Osteoblast (primary cell): ENCODE measurements at regions not wholly inside any gene's neighbourhood (a gene's known extent, or its start where the extent isn't known, plus 50 kb on each side); places are given as distances from the start of the nearest gene placed in this dataset.

Source experiments
- DNase-seq: peaks from one replicate; pipeline ENCODE4 v3.0.0; 2011; ENCODE audit warnings: low spot score, mixed read lengths; ENCODE audit not compliant: insufficient read length; ENCODE audit errors: missing footprints
- H2AFZ ChIP-seq: 2 replicates; pipeline ENCODE4 v1.6.0; 2011; ENCODE audit warnings: mild to moderate bottlenecking, low read length
- H3K27ac ChIP-seq: 2 replicates; pipeline ENCODE4 v1.5.1; 2011; ENCODE audit warnings: mild to moderate bottlenecking, low read depth, low read length, moderate library complexity
- H3K27me3 ChIP-seq: 2 replicates; pipeline ENCODE4 v1.6.0; 2012; ENCODE audit warnings: mild to moderate bottlenecking, control low read depth, inconsistent platforms, low read length, moderate library complexity; ENCODE audit not compliant: insufficient read depth
- H3K36me3 ChIP-seq: 2 replicates; pipeline ENCODE4 v1.5.1; 2011; ENCODE audit warnings: mild to moderate bottlenecking, low read length, control low read depth, moderate library complexity; ENCODE audit not compliant: insufficient read depth
- H3K4me1 ChIP-seq: 2 replicates; pipeline ENCODE4 v1.5.1; 2011; ENCODE audit warnings: mild to moderate bottlenecking, low read length, control low read depth, moderate library complexity; ENCODE audit not compliant: insufficient read depth
- H3K4me2 ChIP-seq: 2 replicates; pipeline ENCODE4 v1.6.0; 2011; ENCODE audit warnings: mild to moderate bottlenecking, low read length; ENCODE audit not compliant: insufficient read depth
- H3K4me3 ChIP-seq: fragments of 200-600 bp; sonication (generic); 3 replicates; pipeline ENCODE4 v1.5.1; 2012; ENCODE audit warnings: mild to moderate bottlenecking, low read length, inconsistent platforms; ENCODE audit not compliant: insufficient read depth
- H3K79me2 ChIP-seq: 2 replicates; pipeline ENCODE4 v1.6.0; 2012; ENCODE audit warnings: mild to moderate bottlenecking, low read length, control low read depth, inconsistent platforms; ENCODE audit not compliant: insufficient read depth
- H3K9me3 ChIP-seq: 2 replicates; pipeline ENCODE4 v1.5.1; 2011; ENCODE audit warnings: low read depth, low read length, control low read depth
- H4K20me1 ChIP-seq: 2 replicates; pipeline ENCODE4 v1.6.0; 2012; ENCODE audit warnings: mild to moderate bottlenecking, low read length, control low read depth; ENCODE audit not compliant: insufficient read depth
- CTCF ChIP-seq: IDR thresholded peaks from 2 replicates; pipeline ENCODE4 v1.5.1; 2011; ENCODE audit warnings: mild to moderate bottlenecking, low read depth, low read length, moderate library complexity; ENCODE audit errors: extremely low read depth

GRCh38 chr6:54515713-54516112 is 207.5 kb downstream of the TINAG start:
- H3K4me1 ChIP-seq: no peaks in the 10 kb centered on the region
- H4K20me1 ChIP-seq: no peaks in the 10 kb centered on the region
- no peak overlapping the region for H3K27ac ChIP-seq
- no peaks in the 10 kb centered on the region for H3K79me2 ChIP-seq
- H3K4me3 ChIP-seq: no peak overlapping the region
- no peak overlapping the region for H3K4me2 ChIP-seq
- H3K9me3 ChIP-seq: no peaks in the 10 kb centered on the region
- no peak overlapping the region for H2AFZ ChIP-seq
- no peak for DNase-seq
- no peak for TF ChIP-seq CTCF
- no peaks in the 10 kb centered on the region for H3K36me3 ChIP-seq
- no peaks in the 10 kb centered on the region for H3K27me3 ChIP-seq

GRCh38 chr6:54516321-54516720 is 208.1 kb downstream of the TINAG start:
- Histone ChIP-seq H3K27ac (no peak overlapping the region), H3K79me2 (no peaks in the 10 kb centered on the region), H4K20me1 (no peaks in the 10 kb centered on the region), H3K27me3 (no peaks in the 10 kb centered on the region), H3K36me3 (no peaks in the 10 kb centered on the region), H3K9me3 (no peaks in the 10 kb centered on the region), H3K4me3 (no peak overlapping the region), H3K4me1 (no peaks in the 10 kb centered on the region), H3K4me2 (no peak overlapping the region), H2AFZ (no peak overlapping the region)
- DNase-seq: no peak
- no peak for TF ChIP-seq CTCF

- Histone ChIP-seq H3K27me3 (no peaks in the 10 kb centered on the region), H3K9me3 (no peaks in the 10 kb centered on the region), H4K20me1 (no peaks in the 10 kb centered on the region), H3K79me2 (no peaks in the 10 kb centered on the region), H3K4me1 (no peaks in the 10 kb centered on the region), H3K4me3 (no peak overlapping the region), H3K27ac (no peak overlapping the region), H3K36me3 (no peaks in the 10 kb centered on the region), H2AFZ (no peak overlapping the region), H3K4me2 (no peak overlapping the region)
- TF ChIP-seq CTCF: no peak
- DNase-seq: no peak
Measured at GRCh38 chr6:54519161-54519560, 210.9 kb downstream of the TINAG start.

GRCh38 chr6:54525731-54526130 is 217.5 kb downstream of the TINAG start:
- DNase-seq: no peak
- H3K4me1 ChIP-seq: no peaks in the 10 kb centered on the region
- no peaks in the 10 kb centered on the region for H3K79me2 ChIP-seq
- TF ChIP-seq CTCF: no peak
- H3K4me2 ChIP-seq: no peak overlapping the region
- no peak overlapping the region for H3K4me3 ChIP-seq
- no peak overlapping the region for H2AFZ ChIP-seq
- H3K36me3 ChIP-seq: no peaks in the 10 kb centered on the region
- H3K27me3 ChIP-seq: no peaks in the 10 kb centered on the region
- H3K27ac ChIP-seq: no peak overlapping the region
- H4K20me1 ChIP-seq: no peaks in the 10 kb centered on the region
- no peaks in the 10 kb centered on the region for H3K9me3 ChIP-seq
